IMR-90 (cell line): ENCODE measurements at regions not wholly inside any gene's neighbourhood (a gene's known extent, or its start where the extent isn't known, plus 50 kb on each side); places are given as distances from the start of the nearest gene placed in this dataset.

ENCODE experiments used
- BHLHE40 ChIP-seq: fragments of 150-350 bp; IDR thresholded peaks from 2 replicates; pipeline ENCODE4 v1.6.1; 2016; ENCODE audit warnings: mild to moderate bottlenecking, low read depth, low read length
- CEBPB ChIP-seq: IDR thresholded peaks from 2 replicates; pipeline ENCODE4 v1.6.1; 2012; ENCODE audit warnings: low read depth, low read length, improper control_type of control experiment
- CHD1 ChIP-seq: IDR thresholded peaks from 2 replicates; pipeline ENCODE4 v1.6.1; 2012; ENCODE audit warnings: low read depth, low read length, improper control_type of control experiment
- CTCF ChIP-seq: conservative IDR thresholded peaks from 2 replicates; pipeline ENCODE4 v1.5.1; 2012; ENCODE audit warnings: mild to moderate bottlenecking, low read depth, low read length, improper control_type of control experiment
- ELK1 ChIP-seq: fragments of 150-350 bp; IDR thresholded peaks from 2 replicates; pipeline ENCODE4 v1.6.1; 2016; ENCODE audit warnings: low read depth, mild to moderate bottlenecking, low read length, moderate library complexity, borderline replicate concordance
- FOS ChIP-seq: fragments of 150-350 bp; IDR thresholded peaks from 2 replicates; pipeline ENCODE4 v1.6.1; 2016; ENCODE audit warnings: low read depth, low read length
- MAFK ChIP-seq: IDR thresholded peaks from 2 replicates; pipeline ENCODE4 v1.6.1; 2012; ENCODE audit warnings: low read depth, low read length, improper control_type of control experiment
- MAZ ChIP-seq: IDR thresholded peaks from 2 replicates; pipeline ENCODE4 v1.6.1; 2012; ENCODE audit warnings: low read depth, mild to moderate bottlenecking, low read length, improper control_type of control experiment, moderate library complexity, borderline replicate concordance
- MXI1 ChIP-seq: IDR thresholded peaks from 2 replicates; pipeline ENCODE4 v1.6.1; 2012; ENCODE audit warnings: low read depth, mild to moderate bottlenecking, low read length, moderate library complexity, borderline replicate concordance
- NFE2L2 ChIP-seq: fragments of 150-350 bp; IDR thresholded peaks from 2 replicates; pipeline ENCODE4 v1.6.1; 2016; ENCODE audit warnings: low read depth, mild to moderate bottlenecking, low read length
- POLR2A ChIP-seq: IDR thresholded peaks from 2 replicates; pipeline ENCODE4 v1.6.1; 2012; ENCODE audit warnings: mild to moderate bottlenecking, low read depth, low read length
- RAD21 ChIP-seq: IDR thresholded peaks from 2 replicates; pipeline ENCODE4 v1.6.1; 2012; ENCODE audit warnings: low read length, improper control_type of control experiment
- RCOR1 ChIP-seq: IDR thresholded peaks from 2 replicates; pipeline ENCODE4 v1.6.1; 2012; ENCODE audit warnings: mild to moderate bottlenecking, low read length, improper control_type of control experiment; ENCODE audit not compliant: insufficient replicate concordance
- USF2 ChIP-seq: fragments of 150-350 bp; IDR thresholded peaks from 2 replicates; pipeline ENCODE4 v1.6.1; 2017; ENCODE audit warnings: mild to moderate bottlenecking, antibody characterized with exemption, low read length, low read depth

- TF ChIP-seq CTCF = no peak
- no peak for TF ChIP-seq RCOR1
- TF ChIP-seq MAFK = no peak
- TF ChIP-seq MAZ = no peak
- TF ChIP-seq POLR2A = no peak
- TF ChIP-seq CHD1 = no peak
- TF ChIP-seq FOS = no peak
- no peak for TF ChIP-seq USF2
- TF ChIP-seq CEBPB = no peak
- no peak for TF ChIP-seq ELK1
- no peak for TF ChIP-seq RAD21
- TF ChIP-seq NFE2L2 = no peak
- no peak for TF ChIP-seq MXI1
- no peak for TF ChIP-seq BHLHE40
Measured at GRCh38 chr2:128791985-128792320, 473.3 kb upstream of the HS6ST1 start.
